Activated T-cell treated with anti-CD3 and anti-CD28 coated beads, Interleukin-2, amount 50 U/mL, for 48 hours (primary cell): ENCODE measurements at regions not wholly inside any gene's neighbourhood (a gene's known extent, or its start where the extent isn't known, plus 50 kb on each side); places are given as distances from the start of the nearest gene placed in this dataset.

Experiments used
- DNase-seq, 2 experiments: peaks; one replicate each; pipeline ENCODE4 v3.0.0-alpha.2; 2020

- DNase-seq: no peak
Observed at GRCh38 chr2:120684289-120685065, 51.2 kb upstream of the GLI2 start.

GRCh38 chr2:120685066-120685973, 50.3 kb upstream of the GLI2 start:
- DNase-seq: no peak
